ENCODE measurements at regions not wholly inside any gene's neighbourhood (a gene's known extent, or its start where the extent isn't known, plus 50 kb on each side); places are given as distances from the start of the nearest gene placed in this dataset.

DNA sequence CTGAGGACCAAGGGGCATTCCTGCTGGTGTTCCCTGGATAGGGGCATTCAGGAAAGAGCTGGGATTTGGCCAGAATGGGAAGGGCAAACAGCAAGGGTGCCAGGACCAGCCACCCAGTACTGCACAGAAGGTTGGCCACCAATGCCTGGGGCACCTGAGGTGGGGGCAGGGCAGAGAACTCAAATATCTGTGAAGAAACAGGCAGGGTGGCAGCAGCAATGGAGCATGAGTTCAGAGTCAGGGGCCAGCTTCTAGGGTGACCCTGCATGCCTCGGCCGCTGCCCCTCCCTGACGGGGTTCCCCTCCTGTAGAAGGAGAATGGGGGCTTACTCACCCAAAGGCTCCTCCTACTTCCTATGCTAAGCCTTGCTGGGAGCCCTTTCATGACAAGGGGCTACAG, 79.3 kb upstream of the SHANK2 start:
- no peaks in the 10 kb centered on the region for H3K27me3 ChIP-seq (ENCODE audit: insufficient read depth, poor library complexity, severe bottlenecking)
- no peak overlapping the region for H3K27ac ChIP-seq (replicated peaks)
- TF ChIP-seq SPI1 (IDR thresholded peaks at IDR 0.05; ENCODE audit: borderline replicate concordance, low read depth) (no peak), GABPA (IDR thresholded peaks at IDR 0.05; ENCODE audit: low read depth) (no peak), POLR2AphosphoS5 (IDR thresholded peaks at IDR 0.05; ENCODE audit: low read depth) (no peak)
- TF ChIP-seq, protein P1, sequence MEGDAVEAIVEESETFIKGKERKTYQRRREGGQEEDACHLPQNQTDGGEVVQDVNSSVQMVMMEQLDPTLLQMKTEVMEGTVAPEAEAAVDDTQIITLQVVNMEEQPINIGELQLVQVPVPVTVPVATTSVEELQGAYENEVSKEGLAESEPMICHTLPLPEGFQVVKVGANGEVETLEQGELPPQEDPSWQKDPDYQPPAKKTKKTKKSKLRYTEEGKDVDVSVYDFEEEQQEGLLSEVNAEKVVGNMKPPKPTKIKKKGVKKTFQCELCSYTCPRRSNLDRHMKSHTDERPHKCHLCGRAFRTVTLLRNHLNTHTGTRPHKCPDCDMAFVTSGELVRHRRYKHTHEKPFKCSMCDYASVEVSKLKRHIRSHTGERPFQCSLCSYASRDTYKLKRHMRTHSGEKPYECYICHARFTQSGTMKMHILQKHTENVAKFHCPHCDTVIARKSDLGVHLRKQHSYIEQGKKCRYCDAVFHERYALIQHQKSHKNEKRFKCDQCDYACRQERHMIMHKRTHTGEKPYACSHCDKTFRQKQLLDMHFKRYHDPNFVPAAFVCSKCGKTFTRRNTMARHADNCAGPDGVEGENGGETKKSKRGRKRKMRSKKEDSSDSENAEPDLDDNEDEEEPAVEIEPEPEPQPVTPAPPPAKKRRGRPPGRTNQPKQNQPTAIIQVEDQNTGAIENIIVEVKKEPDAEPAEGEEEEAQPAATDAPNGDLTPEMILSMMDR (IDR thresholded peaks at IDR 0.05; ENCODE audit: insufficient read depth, low read length) = no peak
- TF ChIP-seq, protein P2, sequence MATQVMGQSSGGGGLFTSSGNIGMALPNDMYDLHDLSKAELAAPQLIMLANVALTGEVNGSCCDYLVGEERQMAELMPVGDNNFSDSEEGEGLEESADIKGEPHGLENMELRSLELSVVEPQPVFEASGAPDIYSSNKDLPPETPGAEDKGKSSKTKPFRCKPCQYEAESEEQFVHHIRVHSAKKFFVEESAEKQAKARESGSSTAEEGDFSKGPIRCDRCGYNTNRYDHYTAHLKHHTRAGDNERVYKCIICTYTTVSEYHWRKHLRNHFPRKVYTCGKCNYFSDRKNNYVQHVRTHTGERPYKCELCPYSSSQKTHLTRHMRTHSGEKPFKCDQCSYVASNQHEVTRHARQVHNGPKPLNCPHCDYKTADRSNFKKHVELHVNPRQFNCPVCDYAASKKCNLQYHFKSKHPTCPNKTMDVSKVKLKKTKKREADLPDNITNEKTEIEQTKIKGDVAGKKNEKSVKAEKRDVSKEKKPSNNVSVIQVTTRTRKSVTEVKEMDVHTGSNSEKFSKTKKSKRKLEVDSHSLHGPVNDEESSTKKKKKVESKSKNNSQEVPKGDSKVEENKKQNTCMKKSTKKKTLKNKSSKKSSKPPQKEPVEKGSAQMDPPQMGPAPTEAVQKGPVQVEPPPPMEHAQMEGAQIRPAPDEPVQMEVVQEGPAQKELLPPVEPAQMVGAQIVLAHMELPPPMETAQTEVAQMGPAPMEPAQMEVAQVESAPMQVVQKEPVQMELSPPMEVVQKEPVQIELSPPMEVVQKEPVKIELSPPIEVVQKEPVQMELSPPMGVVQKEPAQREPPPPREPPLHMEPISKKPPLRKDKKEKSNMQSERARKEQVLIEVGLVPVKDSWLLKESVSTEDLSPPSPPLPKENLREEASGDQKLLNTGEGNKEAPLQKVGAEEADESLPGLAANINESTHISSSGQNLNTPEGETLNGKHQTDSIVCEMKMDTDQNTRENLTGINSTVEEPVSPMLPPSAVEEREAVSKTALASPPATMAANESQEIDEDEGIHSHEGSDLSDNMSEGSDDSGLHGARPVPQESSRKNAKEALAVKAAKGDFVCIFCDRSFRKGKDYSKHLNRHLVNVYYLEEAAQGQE (IDR thresholded peaks at IDR 0.05; ENCODE audit: insufficient replicate concordance, low read depth) = no peak
- no peak overlapping the region for H3K4me3 ChIP-seq (replicated peaks; ENCODE audit: insufficient read depth, low read length)
- DNase-seq (ENCODE audit: low read depth in 1 of 2, low spot score in 1 of 2) = no peak

DNA sequence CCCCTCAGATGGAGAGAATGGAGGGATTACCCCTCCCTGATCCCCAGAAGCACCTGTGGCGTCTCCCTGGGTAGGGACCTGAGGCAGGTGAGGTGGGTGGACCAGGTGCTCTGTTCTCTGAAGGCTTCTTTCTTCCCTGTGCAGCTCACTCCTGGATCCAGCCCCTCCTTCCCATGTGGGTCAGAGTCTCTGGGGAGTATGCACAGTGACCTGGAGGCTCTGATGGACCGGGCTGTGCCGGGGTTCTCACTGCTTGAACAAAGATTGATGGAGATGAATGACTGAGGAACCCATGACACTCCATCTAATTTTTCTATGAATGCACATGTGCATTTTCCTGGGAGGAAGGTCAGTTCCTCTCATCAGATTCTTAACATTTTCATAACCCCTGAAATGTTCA, 78.6 kb upstream of the SHANK2 start:
- no peak for DNase-seq (ENCODE audit: low read depth in 1 of 2, low spot score in 1 of 2)
- no peak for TF ChIP-seq SPI1 (IDR thresholded peaks at IDR 0.05; ENCODE audit: borderline replicate concordance, low read depth)
- no peak for TF ChIP-seq GABPA (IDR thresholded peaks at IDR 0.05; ENCODE audit: low read depth)
- TF ChIP-seq, protein P1 (IDR thresholded peaks at IDR 0.05; ENCODE audit: insufficient read depth, low read length) = no peak
- no peak for TF ChIP-seq POLR2AphosphoS5 (IDR thresholded peaks at IDR 0.05; ENCODE audit: low read depth)
- TF ChIP-seq, protein P2 (IDR thresholded peaks at IDR 0.05; ENCODE audit: insufficient replicate concordance, low read depth) = no peak
- no peaks in the 10 kb centered on the region for H3K27me3 ChIP-seq (ENCODE audit: insufficient read depth, poor library complexity, severe bottlenecking)
- no peak overlapping the region for H3K27ac ChIP-seq (replicated peaks)
- no peak overlapping the region for H3K4me3 ChIP-seq (replicated peaks; ENCODE audit: insufficient read depth, low read length)

DNA sequence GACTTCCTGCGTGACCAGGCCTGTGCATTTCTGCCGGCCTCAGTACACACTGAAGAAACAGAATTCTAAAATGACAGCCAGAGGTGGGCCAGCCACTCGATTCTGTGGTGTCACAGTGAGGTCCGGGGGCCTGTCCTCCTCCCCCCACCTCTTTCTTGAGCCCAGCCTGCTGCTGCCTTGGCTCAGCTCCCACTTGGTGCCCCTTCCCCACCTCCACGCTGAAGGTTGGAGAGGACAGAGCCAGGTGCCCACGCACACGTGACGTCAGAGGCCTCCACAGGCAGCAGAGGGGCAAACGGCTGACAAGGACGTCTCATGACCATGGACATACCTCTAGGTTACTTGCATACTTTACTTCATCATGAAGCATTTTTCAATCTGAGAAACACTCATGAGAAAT, 78.0 kb upstream of the SHANK2 start:
- Histone ChIP-seq H3K27me3 (ENCODE audit: insufficient read depth, poor library complexity, severe bottlenecking) (no peaks in the 10 kb centered on the region), H3K27ac (replicated peaks) (no peak overlapping the region), H3K4me3 (replicated peaks; ENCODE audit: insufficient read depth, low read length) (no peak overlapping the region)
- TF ChIP-seq SPI1 (IDR thresholded peaks at IDR 0.05; ENCODE audit: borderline replicate concordance, low read depth) (no peak), GABPA (IDR thresholded peaks at IDR 0.05; ENCODE audit: low read depth) (no peak), POLR2AphosphoS5 (IDR thresholded peaks at IDR 0.05; ENCODE audit: low read depth) (no peak)
- TF ChIP-seq, protein P2 (IDR thresholded peaks at IDR 0.05; ENCODE audit: insufficient replicate concordance, low read depth) = no peak
- TF ChIP-seq, protein P1 (IDR thresholded peaks at IDR 0.05; ENCODE audit: insufficient read depth, low read length) = no peak
- no peak for DNase-seq (ENCODE audit: low read depth in 1 of 2, low spot score in 1 of 2)

Data from HL-60 (cell line).